ENCODE measurements at regions not wholly inside any gene's neighbourhood (a gene's known extent, or its start where the extent isn't known, plus 50 kb on each side); places are given as distances from the start of the nearest gene placed in this dataset.

- Histone ChIP-seq H3K9ac (ENCODE audit: insufficient read depth in 1 of 2, low read length in 2 of 2) (no peak overlapping the region), H3K4me3 (no peak overlapping the region), H3K27ac (ENCODE audit: low read depth in 1 of 2, low read length in 1 of 2) (no peak overlapping the region), H3K36me3 (ENCODE audit: control insufficient read depth in 4 of 4, insufficient read depth in 4 of 4, low read length in 4 of 4) (no peaks in the 10 kb centered on the region), H3K4me1 (ENCODE audit: control insufficient read depth in 5 of 5, insufficient read depth in 5 of 5, low read length in 5 of 5) (no peaks in the 10 kb centered on the region), H3K9me3 (ENCODE audit: control insufficient read depth in 4 of 4, insufficient read depth in 3 of 4, low read length in 3 of 4) (peaks cover 0 to 4% (median 0%) of the 10 kb centered on the region in 4 donors), H3K27me3 (ENCODE audit: control insufficient read depth in 3 of 3, insufficient read depth in 3 of 3, low read length in 2 of 3) (no peaks in the 10 kb centered on the region)
- TF ChIP-seq CTCF (IDR thresholded peaks at IDR 0.05; ENCODE audit: control extremely low read depth, extremely low read depth), result no peak
- DNase-seq (no peak), ATAC-seq (ENCODE audit: insufficient read depth, low FRiP score) (no peak)
- 95 to 100% methylated on average over 1 of the region's 1 CpG for WGBS, 2 donors
These were observed 57.9 kb downstream of the FANCF start for GRCh38 chr11:22567759-22568158.

DNA sequence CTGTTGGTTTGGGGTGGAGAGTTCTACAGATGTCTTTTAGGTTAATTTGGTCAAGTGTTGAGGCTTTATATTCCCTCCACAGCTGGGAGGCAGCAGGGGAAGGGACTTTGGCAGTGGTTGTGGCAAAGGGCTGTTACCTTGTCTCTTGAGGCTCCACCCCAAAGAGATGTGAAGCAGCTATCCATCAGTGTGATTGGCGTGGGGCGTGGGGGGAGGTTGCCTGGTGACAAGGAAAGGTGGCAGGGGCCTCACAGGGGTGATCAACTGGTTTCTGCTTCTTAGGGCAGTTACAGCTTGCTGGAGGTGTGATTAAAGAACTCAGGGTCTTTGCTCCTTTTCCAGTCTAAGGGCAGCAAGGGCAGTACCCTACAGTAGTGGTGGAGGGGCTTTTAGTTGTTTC, 59.3 kb downstream of the FANCF start:
- WGBS, 2 donors, result 60 to 82% methylated on average over 2 of the region's 2 CpGs
- H3K4me3 ChIP-seq, result no peak overlapping the region
- ATAC-seq (ENCODE audit: insufficient read depth, low FRiP score), result no peak
- H3K27me3 ChIP-seq (ENCODE audit: control insufficient read depth in 3 of 3, insufficient read depth in 3 of 3, low read length in 2 of 3), result no peaks in the 10 kb centered on the region
- no peak overlapping the region for H3K27ac ChIP-seq (ENCODE audit: low read depth in 1 of 2, low read length in 1 of 2)
- no peak for TF ChIP-seq CTCF (IDR thresholded peaks at IDR 0.05; ENCODE audit: control extremely low read depth, extremely low read depth)
- H3K4me1 ChIP-seq (ENCODE audit: control insufficient read depth in 5 of 5, insufficient read depth in 5 of 5, low read length in 5 of 5), result no peaks in the 10 kb centered on the region
- DNase-seq, result no peak
- peaks cover 0 to 4% (median 0%) of the 10 kb centered on the region in 4 donors for H3K9me3 ChIP-seq (ENCODE audit: control insufficient read depth in 4 of 4, insufficient read depth in 3 of 4, low read length in 3 of 4)
- H3K36me3 ChIP-seq (ENCODE audit: control insufficient read depth in 4 of 4, insufficient read depth in 4 of 4, low read length in 4 of 4), result no peaks in the 10 kb centered on the region
- H3K9ac ChIP-seq (ENCODE audit: insufficient read depth in 1 of 2, low read length in 2 of 2), result no peak overlapping the region

GRCh38 chr11:22561283-22561682, 64.3 kb downstream of the FANCF start:
- WGBS, 2 donors, result 83 to 86% methylated on average over 2 of the region's 2 CpGs
- Histone ChIP-seq H3K27me3 (ENCODE audit: control insufficient read depth in 3 of 3, insufficient read depth in 3 of 3, low read length in 2 of 3) (no peaks in the 10 kb centered on the region), H3K4me1 (ENCODE audit: control insufficient read depth in 5 of 5, insufficient read depth in 5 of 5, low read length in 5 of 5) (peaks cover 0 to 5% (median 0%) of the 10 kb centered on the region in 5 donors), H3K4me3 (no peak overlapping the region), H3K27ac (ENCODE audit: low read depth in 1 of 2, low read length in 1 of 2) (no peak overlapping the region), H3K9ac (ENCODE audit: insufficient read depth in 1 of 2, low read length in 2 of 2) (no peak overlapping the region), H3K9me3 (ENCODE audit: control insufficient read depth in 4 of 4, insufficient read depth in 3 of 4, low read length in 3 of 4) (no peaks in the 10 kb centered on the region), H3K36me3 (ENCODE audit: control insufficient read depth in 4 of 4, insufficient read depth in 4 of 4, low read length in 4 of 4) (no peaks in the 10 kb centered on the region)
- DNase-seq (no peak), ATAC-seq (ENCODE audit: insufficient read depth, low FRiP score) (no peak)
- TF ChIP-seq CTCF (IDR thresholded peaks at IDR 0.05; ENCODE audit: control extremely low read depth, extremely low read depth), result no peak

GRCh38 chr11:22559416-22559815, 66.2 kb downstream of the FANCF start:
- 68 to 80% methylated on average over 2 of the region's 2 CpGs for WGBS, 2 donors
- Histone ChIP-seq H3K9me3 (ENCODE audit: control insufficient read depth in 4 of 4, insufficient read depth in 3 of 4, low read length in 3 of 4) (no peaks in the 10 kb centered on the region), H3K4me3 (no peak overlapping the region), H3K27me3 (ENCODE audit: control insufficient read depth in 3 of 3, insufficient read depth in 3 of 3, low read length in 2 of 3) (no peaks in the 10 kb centered on the region), H3K9ac (ENCODE audit: insufficient read depth in 1 of 2, low read length in 2 of 2) (no peak overlapping the region), H3K4me1 (ENCODE audit: control insufficient read depth in 5 of 5, insufficient read depth in 5 of 5, low read length in 5 of 5) (peaks cover 0 to 5% (median 0%) of the 10 kb centered on the region in 5 donors), H3K36me3 (ENCODE audit: control insufficient read depth in 4 of 4, insufficient read depth in 4 of 4, low read length in 4 of 4) (no peaks in the 10 kb centered on the region), H3K27ac (ENCODE audit: low read depth in 1 of 2, low read length in 1 of 2) (no peak overlapping the region)
- DNase-seq, result peak in 1 of 3 donors; percentile 35
- TF ChIP-seq CTCF (IDR thresholded peaks at IDR 0.05; ENCODE audit: control extremely low read depth, extremely low read depth), result no peak
- no peak for ATAC-seq (ENCODE audit: insufficient read depth, low FRiP score)
